ENCODE measurements at regions not wholly inside any gene's neighbourhood (a gene's known extent, or its start where the extent isn't known, plus 50 kb on each side); places are given as distances from the start of the nearest gene placed in this dataset.

DNA sequence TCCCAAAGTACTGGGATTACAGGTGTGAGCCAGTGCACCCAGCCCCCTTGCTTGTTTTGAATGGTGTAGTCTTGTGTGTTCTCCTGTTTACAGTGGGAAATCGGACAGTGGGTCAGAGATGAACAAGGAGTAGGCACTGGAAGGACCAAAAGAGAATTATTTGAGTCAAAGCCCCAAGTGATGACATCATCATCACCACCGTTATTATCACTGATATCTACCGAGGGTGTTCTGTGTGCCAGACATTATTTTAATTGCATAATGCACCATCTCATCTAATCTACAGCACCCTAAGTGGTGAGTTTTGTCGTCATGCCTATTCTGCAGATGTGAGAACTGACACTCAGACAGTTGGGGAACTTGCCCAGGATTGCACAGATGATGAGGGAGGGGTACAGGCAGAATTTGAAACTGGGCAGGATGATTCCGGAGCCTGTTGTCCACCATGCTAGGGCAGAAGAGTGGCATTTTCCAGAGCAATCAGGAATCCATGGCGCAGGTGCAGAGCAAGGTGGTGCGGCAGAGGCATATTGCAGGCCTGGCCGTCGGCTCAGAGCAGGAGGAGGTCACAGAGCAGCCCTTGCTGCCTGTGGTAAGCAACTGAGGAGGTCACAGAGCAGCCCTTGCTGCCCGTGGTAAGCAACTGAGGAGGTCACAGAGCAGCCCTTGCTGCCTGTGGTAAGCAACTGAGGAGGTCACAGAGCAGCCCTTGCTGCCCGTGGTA is 137.0 kb upstream of the HDAC4 start:
- no peak for FAIRE-seq

DNA sequence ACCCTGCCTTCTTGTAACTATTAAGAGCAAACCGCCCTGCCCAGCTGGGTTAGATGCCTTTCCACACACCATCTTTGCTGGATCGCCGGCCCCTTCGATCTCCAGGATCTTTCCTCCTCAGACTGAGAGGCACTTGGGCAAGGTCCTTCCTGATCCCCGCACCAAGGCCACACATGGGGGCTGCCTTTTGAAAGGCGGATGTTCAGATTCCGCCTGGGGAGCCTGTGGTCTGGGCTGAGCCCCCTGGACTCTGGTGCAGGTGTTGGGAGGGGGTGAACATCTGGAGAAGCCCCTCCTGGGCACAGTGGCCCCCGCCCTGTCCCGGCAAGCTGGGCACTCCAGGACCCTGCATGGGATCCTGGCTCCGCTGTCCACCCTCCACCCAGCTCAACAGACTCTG is 135.4 kb upstream of the HDAC4 start:
- no peak for FAIRE-seq

DNA sequence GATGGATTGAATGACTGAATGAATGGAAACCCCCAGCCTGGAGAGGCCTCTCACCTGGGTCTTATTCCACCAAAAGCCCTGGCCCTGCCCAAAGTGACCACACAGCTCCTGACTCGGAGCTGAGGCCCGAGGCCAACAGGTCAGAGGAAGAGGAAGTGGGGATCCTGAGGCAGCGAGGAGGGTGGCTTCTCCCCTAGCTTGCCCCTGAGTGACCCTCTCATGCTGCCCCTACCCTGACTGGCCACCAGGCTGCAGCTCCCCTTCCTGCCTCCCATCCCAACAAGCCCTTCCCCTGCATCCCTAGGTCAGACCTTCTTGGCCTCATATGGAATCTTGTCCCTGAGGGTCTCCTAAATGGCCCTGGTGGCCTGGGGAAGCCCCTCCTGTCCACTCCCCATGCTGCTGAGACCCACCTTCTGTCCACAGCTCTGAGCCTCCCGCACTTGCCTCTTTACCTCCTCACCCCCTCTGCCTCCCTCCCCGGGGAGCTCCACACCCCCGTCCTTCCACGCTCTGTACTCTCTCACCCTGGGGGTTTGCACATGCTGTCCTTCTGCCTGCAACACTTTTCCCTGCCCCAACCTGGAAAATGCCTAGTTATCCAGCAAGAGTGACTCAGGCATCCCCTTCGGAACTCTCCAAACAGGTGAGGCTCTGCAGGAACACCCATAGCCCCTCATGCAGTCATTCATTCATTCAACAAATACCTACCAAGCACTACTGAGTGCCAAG is 134.8 kb upstream of the HDAC4 start:
- no peak for FAIRE-seq

DNA sequence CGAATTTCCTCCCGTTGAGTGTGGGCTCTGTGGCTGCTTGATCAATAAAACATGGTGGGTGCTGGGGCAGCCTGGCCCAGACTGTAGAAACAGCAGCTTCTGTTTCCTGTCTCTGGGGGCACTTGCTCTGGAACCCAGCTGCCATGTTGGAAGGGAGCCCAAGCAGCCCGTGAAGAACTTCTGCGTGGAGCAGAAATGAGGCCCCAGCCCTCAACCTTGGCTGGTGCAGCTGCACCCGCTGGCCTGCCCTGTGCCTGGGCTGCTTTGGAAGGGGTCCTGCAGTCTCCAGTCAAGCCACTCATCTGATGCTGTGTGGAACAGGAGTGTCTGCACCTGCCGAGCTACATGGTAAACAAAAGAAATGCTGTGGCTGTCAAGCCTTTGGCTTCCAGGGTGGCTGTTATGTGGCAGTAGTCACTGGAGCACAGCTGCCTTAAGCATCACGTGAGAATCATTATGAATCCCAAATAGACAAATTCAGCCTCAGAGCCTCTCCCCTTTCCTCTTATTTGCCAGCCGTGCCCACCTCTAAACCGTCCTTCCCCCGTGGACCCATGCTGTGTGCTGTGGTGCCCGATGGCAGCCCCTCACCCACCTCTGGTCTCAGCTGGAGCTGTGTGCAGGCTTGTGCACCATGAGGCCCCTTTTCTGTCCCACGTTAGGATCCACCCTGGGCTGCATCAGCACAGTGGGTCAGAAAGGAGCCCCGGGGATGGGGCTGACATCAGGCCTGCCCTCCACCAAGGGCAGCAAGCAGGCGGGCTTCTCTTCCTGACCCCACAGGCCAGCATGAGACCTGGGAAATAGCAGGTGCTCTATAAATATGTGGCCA is 134.0 kb upstream of the HDAC4 start:
- FAIRE-seq, result no peak

DNA sequence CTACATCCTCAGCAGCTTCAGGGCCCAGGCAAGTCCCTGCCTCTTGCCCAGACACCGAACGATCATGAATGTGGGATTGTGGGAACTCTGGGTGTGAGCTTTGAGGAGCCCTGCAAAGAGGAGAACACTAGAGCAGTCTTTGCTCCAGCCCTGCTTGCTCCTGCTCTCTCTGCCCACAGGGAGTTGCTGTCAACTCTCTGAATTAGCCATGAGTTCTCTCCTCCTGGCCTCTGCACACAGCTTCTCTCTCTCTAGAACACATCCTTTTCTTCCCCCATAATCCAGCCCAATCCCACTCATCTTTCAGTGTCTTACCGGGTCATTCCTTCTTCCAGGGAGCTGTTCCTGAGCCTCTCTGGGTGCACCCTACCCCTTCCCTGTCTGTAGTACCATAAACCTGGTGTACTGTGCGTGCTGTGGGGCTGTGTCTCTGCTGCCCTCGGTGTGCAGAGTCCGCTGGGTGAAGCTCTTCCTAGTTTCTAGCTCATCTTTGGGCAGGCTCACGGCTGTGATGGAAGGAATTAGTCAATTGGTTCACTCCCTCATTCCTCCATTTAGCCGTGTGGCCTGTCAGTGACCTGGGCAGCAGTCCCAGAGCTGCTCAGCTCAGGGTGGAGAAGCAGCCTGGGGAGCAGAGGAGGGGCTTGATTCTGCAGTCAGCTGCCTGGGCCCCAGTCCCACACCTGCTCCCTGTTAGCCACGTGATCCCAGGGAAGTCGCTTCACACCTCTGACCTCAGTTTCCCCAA is 132.9 kb upstream of the HDAC4 start:
- no peak for FAIRE-seq

DNA sequence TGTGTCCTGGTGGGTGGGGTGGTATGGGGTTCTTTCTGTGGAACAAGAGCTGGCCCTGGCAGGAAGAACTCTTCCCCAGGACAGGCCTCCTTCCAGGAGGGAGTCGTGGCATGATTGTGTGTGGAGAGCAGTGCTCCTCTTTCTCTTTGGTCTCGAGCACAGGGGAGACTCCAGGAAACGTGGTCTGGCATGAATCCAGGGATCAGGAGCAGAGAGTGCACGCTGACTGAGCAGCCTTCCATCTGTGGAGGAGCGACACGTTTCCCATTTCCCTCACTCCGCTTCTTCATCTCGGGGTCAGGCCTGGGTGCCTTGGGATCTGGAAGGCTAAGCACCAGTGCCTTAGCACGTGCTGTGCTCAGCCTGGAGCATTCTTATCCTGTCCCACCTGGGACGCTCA is 132.0 kb upstream of the HDAC4 start:
- FAIRE-seq, result no peak

DNA sequence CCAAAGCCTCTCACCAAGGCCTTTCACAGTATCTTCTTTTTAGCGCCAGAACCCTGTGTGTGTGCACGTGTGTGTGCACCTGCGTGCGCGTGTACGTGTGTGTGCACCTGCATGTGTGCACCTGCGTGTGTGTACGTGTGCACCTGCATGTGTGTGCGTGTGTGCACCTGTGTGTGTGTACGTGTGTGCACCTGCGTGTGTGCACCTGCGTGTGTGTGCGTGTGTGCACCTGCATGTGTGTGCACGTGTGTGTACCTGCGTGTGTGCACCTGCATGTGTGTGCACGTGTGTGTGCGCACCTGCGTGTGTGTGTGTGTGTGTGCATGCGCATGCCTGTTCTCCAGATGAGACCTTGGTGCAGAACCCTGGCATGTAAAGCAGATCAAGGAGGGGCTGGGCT is 131.4 kb upstream of the HDAC4 start:
- no peak for FAIRE-seq

DNA sequence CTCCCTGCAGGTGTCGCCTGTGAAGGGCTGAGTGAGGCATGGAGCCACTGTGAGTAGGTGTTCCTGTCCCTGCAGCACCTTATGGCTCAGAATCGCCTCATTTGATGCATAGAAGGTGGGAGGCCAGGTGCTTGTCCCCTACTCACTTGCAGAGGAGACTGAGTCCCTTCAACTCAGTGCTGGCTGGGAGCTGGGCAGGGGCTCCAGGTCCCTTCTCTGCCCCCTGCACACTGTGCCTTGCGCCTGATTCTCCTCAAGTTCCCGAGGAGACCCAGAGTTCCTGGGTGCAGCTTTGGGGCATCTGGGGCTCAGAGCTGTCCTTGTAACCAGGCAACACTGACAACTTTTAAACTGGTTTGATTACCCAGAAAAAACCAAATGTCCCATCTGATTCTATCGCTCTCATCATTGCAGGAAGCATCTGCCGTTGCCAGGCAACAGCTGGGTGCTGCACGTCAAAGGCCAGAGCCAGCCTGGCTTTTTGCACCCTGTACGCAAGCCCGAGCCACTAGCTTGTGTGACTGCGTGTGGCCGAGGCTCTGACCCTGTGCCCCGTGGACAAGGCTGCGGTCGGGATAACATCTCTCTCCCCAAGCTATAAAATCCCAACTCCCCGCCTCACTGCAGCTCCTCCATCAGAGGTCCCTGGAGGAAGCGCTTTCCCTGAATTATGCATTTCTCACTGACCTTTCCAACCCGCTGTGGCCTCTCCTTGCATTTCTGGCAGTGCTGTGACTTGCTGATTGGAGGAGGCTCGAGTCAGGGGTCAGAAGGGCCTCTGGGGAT is 130.8 kb upstream of the HDAC4 start:
- peak; percentile 41 for FAIRE-seq

DNA sequence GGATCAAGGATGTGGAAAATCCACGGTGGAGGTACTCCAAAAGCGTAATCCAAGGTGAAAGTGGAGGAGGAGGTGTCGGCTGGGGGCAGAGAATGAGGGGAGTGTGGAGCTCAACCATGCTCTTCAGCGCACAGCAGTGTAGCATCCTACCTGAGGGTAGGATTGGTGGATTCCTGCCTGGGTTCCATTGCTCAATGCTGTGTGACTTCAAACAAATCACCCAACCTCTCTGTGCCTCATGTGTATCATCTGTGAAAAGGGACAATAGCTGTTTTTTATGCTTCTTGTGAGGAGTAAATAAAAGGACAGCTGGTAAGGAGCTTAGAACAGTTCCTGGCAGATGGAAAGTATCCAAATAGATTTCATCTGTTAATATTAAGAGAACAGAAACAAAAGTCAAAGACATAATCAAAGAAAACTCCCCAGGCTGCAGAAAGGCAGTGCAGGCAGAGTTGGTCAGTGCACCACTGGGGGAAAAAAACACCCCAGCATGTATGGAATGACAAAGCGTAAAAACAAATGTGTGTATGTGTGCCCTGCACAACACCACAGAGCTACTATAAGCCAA is 130.0 kb upstream of the HDAC4 start:
- no peak for FAIRE-seq

DNA sequence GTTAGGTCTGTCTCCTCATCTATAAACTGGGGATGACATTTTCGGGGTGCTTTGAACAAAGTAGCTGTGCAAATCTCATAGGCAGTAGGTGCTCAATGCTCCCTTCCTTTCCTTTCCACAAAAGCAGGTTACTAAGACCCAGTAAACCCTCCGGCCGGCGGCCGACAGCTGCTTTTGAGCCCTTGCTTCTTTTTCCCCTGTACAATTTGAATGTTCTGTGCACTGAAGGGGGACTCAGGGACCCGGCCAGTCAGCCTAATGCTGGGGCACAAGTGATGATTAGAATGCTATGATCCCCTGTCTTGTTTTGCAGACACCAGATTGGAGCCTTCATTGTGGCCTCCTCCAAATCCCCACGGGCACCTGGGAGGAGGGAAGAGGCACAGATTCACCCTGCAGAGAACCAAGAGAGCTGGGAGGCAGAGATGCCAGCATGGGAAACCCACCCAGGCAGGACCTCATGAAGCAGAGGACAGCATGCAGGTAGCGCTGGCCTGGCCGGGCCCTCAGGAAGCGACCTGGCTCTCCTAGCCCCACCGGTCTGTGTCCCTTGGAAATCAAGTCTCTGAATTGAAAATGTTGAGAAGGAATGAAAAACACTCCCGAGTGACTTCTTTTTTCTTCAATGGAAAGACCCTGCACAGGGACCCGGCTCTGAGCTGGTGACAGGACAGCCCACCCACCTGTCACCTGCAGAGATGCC is 128.6 kb upstream of the HDAC4 start:
- FAIRE-seq, result no peak

DNA sequence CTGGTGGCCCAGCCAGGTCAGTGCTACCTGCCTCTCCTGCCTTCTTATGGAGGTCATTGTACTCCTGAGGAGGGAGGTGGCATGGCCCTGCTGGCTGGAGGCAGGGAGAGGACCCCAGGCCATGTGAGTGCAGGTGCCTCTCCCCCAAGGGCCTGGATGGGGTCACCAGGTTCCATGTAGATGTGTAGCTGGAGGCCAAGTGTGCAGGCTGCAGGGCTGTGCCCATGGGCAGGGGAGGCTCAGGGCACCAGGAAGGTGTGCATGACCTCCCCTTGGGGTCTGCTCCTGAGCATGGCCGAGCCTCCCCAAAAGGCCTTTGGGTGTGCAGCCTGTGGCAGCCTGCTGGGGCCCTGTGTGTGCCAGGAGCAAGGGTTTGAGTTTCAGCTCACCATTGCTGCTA is 128.1 kb upstream of the HDAC4 start:
- FAIRE-seq, result no peak

DNA sequence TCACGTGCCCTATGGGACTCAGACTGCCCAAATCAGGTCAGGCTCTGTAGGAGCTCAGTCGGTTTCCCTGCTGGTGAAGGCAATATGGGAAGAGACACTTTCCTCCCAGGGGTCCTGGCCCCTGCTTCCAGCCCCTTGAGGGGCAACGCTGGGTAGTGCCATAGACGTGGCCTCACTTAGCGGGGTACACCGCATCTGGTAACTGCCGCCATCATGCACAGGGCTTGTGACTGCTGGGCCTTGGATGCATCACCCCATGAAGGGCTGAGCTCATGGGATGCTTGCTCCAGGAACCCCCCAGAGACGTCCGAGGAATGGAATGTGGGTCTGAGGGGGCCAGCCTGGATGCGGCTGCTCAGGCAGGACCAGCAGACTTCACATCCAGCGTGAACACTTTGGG is 127.3 kb upstream of the HDAC4 start:
- FAIRE-seq, result no peak

DNA sequence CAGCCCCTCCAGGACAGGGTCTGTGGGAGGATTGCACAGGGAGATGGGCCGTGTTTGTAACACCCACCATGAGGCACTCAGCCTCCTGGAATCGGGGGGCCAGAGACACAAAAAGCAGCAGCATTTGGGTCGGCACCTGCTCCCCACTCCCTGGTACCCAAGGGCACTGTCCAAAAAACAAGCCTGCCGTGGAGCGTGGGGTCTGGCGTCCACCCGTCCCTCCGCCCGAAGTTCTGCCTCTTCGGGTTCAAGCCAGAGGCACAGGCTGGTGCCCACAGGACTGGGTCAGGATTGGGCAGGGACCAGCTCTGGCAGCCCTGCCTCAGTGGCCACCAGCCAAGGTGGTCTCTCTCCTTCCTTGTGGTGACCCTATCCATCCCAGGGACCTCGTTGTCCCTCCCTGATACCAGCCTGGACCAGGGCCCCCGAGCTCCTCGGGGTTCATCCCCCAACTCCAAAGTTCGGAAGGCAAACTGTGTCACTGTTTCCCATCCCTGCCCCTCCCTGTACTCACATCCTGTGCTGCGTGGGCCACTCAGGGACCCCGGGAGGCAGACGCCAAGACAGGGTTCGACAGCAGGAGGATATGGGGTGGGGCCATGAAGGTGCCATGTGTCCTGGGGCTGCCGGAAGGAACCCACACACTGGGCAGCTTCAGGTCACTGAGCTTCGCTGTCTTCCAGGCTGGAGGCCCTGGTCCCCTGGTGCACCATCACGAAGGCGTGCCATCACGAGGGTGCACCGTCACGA is 126.0 kb upstream of the HDAC4 start:
- no peak for FAIRE-seq

DNA sequence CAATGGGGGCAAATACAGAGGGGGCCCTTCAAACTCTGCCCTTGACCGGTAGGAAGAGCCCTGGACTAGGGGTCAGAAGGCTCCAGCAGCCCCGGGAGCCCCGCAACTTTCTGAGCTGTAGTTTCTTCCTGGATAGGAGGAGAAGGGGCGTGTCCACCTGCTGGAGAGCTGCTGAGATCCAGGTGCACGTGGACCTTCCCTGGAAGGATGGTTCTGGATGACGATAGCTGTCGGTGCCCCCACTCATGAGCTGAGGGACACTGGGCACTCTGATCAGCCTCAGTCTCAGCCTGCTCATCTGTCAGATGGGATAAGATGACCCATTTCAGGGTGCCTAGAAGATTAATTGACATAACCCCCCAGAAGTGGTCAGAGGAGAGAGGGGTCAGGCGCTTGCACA is 125.2 kb upstream of the HDAC4 start:
- FAIRE-seq, result no peak

DNA sequence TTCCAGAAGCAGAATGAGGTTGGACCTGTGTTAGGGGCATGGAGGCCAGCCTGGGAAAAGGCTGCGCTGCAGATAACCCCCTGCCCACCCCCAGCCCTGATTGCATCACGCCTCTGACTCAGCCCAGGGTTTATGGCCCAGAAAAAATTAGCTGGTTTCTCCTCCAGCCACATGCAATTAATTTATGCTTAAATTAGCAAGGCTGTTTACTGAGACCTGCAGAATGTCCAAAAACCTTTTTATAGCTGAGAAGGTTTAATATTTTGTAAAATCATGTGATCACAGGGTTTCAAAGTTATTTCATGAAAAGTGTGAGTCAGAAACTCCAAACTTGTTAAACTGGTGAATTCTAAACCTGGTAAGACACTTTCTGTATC is 123.1 kb upstream of the HDAC4 start:
- FAIRE-seq, result peak; percentile 51

DNA sequence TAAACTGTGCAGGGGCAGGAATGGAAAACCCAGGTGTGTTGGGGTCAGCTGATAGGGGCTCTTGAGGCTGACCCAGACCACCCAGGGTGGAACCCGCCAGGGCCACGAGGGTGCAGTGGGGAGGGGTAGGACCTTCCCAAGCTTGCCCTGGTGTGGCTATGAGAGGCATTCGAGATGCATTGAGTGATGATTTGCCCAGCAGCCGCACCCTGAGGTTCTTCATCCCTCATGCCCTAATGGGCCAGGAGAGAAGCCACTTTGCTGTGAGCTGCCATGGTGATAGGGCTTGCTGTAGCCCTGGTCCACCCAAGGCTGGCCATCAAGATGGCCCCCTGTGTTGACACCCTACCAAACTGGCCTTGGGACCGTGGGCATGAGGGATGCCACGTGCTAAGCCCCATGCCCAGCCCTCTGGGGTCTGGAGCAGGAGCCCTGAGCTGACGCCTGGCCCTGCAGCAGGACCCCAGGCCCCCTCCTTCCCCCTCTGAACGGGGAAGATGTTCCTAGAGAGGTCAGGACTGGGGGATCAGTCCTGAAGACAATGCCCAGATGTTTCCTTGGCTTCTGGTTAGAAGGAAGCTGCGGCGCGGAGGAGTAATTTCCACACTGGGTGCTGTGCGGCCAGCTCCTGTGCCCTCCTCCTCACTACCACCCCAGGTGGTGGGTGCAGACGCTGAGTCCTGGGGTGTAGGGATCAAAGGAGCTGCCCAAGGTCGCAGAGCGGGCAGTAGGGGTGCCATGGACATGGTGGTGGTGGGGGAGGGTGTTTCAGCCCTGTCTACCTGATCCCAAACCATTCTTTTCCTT is 122.5 kb upstream of the HDAC4 start:
- no peak for FAIRE-seq

DNA sequence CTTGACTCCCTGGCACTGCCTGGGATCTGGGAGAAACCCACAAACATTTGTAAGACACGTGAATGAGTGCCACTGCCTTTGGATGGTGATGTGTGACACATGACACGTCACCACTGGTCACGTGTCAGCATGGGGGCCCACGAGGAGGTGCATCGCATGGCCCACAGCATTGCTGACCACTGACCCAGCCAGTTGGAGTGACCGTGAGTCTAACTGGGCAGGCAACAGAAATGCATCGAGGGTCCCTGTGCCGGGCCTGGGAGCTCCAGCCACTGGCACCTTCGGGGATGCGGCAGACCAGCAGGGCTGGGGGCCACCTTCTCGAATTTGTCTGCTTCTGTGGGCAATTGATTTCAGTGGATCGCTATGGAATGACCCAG is 121.9 kb upstream of the HDAC4 start:
- FAIRE-seq, result no peak

DNA sequence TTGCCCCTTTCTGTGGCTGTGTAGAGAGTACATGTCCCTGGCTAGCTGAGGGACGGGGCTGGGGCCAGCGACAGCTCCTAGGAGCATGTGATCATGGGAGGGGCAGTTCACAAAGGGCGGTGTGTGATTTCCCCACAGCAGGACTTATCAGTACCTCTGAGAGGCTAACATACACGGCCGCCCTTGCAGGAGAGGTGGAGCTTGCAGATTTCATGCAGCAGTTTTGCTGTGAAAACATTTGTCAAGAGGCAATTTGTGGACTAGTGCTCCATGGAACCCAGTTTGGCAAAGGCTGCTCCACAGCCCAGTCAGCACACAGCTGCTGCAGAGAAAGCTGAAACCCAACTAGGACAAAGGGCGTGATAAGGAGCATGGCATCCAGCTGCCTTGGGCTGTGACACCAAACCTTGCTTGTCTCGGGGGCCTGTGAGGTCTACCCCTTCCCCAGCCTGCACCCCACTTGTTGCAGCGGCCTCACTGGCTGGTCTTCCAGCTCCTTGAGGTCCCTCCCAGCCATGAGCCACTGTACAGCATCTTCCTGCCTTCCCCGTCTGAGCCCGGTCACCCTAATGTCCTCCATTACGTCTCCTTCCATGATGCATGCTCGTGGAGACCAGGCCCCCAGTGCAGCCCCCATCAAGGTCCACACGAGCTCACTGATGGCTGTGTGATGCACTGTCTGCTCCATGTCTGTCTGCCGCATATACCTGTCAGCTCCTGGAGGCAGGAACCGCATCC is 121.4 kb upstream of the HDAC4 start:
- no peak for FAIRE-seq

DNA sequence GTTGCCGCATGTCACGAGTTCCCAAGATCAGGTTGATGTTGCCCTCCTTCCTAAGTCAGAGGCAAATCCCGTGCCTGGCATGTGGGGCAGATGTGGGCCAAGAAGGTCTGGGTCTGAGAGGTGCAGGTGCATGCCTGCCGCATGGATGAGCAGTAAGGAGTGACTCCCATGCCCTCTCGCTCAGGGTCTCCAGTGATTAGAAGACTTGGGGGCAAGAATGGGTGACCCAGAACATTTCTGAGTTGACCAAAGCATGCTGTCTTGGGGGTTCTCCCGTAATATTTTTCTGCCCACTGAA is 120.6 kb upstream of the HDAC4 start:
- FAIRE-seq, result no peak

All from islet of Langerhans (tissue), 1 donor.